ENCODE measurements at regions not wholly inside any gene's neighbourhood (a gene's known extent, or its start where the extent isn't known, plus 50 kb on each side); places are given as distances from the start of the nearest gene placed in this dataset.
A peak's percentile ranks its signal among the peaks of the same experiment; 100 is the strongest.

DNA sequence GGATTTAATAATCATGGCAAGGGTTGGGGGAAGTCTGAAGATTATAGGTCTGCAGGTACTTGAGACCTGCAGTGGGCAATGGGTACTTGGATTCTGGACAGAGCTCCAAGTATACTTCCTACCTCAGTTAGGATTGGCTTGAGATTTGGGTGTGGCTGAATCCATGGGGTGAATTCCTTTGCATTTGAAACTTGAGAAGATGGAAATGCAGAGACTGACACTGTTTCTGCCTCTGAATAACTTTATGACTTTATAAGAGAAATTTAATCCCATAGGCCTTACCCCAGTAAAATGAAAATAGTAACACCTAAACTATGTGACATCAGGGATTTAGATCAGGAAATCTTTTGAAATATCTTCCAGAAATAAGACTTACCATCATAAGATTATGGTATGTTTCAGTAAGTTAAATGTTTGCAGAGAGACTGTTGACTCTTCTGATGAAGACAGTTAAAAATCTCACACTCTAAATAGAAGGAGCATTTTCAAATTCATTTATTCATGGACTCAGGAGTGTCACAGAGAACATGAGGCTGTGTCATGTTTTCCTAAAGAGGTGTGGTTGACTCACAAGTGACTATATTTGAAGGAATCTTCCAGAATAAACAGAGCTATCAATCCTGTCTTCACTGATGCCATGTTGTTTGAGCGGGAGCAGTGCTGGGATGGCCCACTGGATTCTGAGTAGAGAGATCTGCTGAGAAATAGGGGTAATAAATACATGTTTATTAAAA lies 513.5 kb upstream of the NR3C2 start:
- DNase-seq = no peak

DNA sequence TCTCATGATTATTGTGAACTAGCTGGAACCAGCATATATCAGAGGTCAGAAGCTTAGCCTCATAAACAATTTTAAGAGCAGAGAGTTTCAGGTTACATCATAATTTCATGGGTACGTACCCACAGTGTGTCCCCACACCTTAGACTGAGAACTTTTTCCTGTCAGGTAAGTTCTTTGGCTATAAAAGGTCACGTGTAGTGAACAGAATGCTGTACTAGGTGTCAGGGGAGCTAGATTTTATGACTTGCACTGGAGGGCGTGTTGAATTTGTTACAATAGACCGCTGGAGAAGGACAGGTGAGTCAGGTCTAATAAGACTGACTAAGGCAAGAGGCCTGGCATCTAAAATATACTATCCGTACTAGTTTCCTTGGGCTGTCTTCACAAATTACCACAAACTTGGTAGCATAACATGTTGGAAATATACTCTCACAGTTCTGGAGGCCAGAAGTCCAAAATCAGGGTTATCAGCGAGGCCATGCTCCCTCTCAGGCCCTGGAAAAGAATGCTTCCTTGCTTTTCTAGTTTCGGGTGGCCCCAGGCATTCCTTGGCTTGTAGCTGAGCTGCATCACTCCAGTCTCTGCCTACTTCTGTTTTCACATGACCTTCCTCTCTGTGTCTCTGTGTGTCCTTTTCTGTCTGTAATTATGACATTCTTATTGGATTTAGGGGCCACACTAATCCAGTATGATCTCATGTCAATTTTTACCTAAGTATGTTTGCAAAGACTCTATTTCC lies 512.0 kb upstream of the NR3C2 start:
- POLR2A ChIA-PET = no interaction called here
- Mint-ChIP-seq H3K4me1 (peaks cover 0 to 2% (median 0%) of the 10 kb centered on the region in 4 donors), H3K4me3 (no peak overlapping the region), H3K36me3 (peaks cover 0 to 3% (median 0%) of the 10 kb centered on the region in 3 donors), H3K9me3 (peaks cover 0 to 2% (median 0%) of the 10 kb centered on the region in 9 donors), H3K27me3 (peaks cover 0 to 3% (median 0%) of the 10 kb centered on the region in 5 donors), H3K27ac (no peak overlapping the region)
- no peak for ATAC-seq
- no peak for DNase-seq

More for the DNA sequence above, 513.5 kb upstream of the NR3C2 start:
- Mint-ChIP-seq H3K27me3 (peaks cover 0 to 3% (median 0%) of the 10 kb centered on the region in 5 donors), H3K9me3 (peaks cover 0 to 2% (median 0%) of the 10 kb centered on the region in 9 donors), H3K36me3 (peaks cover 0 to 3% (median 0%) of the 10 kb centered on the region in 3 donors), H3K27ac (no peak overlapping the region), H3K4me3 (no peak overlapping the region), H3K4me1 (peaks cover 0 to 2% (median 0%) of the 10 kb centered on the region in 4 donors)
- POLR2A ChIA-PET = no interaction called here
- ATAC-seq = no peak

DNA sequence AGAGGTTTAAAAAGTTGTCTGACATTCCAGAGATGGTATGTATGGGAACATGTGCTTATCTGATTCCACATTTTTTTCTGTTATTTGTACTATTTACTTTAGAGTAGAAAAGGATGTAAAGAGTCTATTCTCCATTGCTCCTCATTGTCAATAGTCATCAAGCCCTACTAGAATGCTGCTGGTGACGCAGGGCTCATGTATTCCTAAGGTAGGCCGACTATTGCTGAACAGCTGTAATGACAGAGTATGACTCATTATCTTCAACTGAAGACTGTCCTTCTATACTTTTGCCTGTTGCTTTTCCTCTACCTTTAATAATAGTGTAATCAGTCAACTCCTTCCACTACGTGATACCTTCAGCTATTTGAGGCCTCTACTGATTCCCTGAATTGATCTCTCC lies 509.1 kb upstream of the NR3C2 start:
- DNase-seq (no peak), ATAC-seq (no peak)
- no peaks in the 10 kb centered on the region for H3K27me3 Mint-ChIP-seq
- H3K36me3 Mint-ChIP-seq = peaks cover 0 to 3% (median 0%) of the 10 kb centered on the region in 3 donors
- H3K27ac Mint-ChIP-seq = no peak overlapping the region
- peaks cover 0 to 2% (median 0%) of the 10 kb centered on the region in 4 donors for H3K4me1 Mint-ChIP-seq
- no peaks in the 10 kb centered on the region for H3K9me3 Mint-ChIP-seq
- POLR2A ChIA-PET = no interaction called here
- H3K4me3 Mint-ChIP-seq = no peak overlapping the region

DNA sequence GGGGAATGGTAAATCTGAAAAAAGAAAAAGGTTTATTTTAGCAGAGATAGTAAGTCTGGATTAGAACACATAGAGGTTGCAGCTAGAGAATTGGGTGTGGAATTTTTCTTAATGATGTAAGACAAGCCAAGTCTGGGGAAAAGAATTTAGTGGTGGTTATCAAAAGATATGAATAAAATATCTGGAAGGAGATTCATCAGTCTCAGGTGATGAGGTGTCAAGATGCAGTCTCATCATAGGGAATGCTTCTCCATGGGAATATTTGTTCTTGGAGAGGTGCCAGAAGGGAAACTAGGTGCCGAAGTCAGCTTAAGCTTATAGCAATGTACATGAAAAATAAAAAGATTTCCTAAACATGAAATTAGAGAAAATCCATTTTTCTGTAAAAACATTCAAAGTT lies 504.1 kb upstream of the NR3C2 start:
- DNase-seq (no peak), ATAC-seq (no peak)
- peaks cover 0 to 4% (median 0%) of the 10 kb centered on the region in 5 donors for H3K27me3 Mint-ChIP-seq
- no peaks in the 10 kb centered on the region for H3K4me1 Mint-ChIP-seq
- H3K4me3 Mint-ChIP-seq = no peak overlapping the region
- POLR2A ChIA-PET = no interaction called here
- peaks cover 0 to 11% (median 0%) of the 10 kb centered on the region in 9 donors for H3K9me3 Mint-ChIP-seq
- H3K27ac Mint-ChIP-seq = no peak overlapping the region
- no peaks in the 10 kb centered on the region for H3K36me3 Mint-ChIP-seq

DNA sequence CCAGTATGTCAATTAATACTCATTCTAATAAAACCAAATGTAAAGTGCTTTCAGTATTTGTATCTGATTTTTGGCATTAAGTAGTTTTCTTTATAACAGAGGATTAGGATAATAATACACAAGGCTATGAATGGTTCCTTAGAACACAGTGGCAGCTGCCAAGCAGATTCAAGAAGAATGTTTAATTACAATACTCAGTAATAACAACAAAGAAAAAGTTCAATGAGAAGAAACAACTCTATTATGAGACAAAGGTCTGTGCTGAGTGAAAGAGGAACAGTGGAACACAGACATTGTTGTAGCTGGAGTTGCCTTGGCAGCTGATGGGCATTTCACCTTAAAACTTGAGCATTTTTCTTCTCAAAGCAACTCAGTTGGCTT lies 502.6 kb upstream of the NR3C2 start:
- ATAC-seq = no peak
- Mint-ChIP-seq H3K4me1 (no peaks in the 10 kb centered on the region), H3K9me3 (peaks cover 0 to 11% (median 0%) of the 10 kb centered on the region in 9 donors), H3K27ac (no peak overlapping the region), H3K36me3 (no peaks in the 10 kb centered on the region), H3K4me3 (no peak overlapping the region), H3K27me3 (peaks cover 0 to 4% (median 0%) of the 10 kb centered on the region in 5 donors)
- POLR2A ChIA-PET = no interaction called here
- DNase-seq = no peak

DNA sequence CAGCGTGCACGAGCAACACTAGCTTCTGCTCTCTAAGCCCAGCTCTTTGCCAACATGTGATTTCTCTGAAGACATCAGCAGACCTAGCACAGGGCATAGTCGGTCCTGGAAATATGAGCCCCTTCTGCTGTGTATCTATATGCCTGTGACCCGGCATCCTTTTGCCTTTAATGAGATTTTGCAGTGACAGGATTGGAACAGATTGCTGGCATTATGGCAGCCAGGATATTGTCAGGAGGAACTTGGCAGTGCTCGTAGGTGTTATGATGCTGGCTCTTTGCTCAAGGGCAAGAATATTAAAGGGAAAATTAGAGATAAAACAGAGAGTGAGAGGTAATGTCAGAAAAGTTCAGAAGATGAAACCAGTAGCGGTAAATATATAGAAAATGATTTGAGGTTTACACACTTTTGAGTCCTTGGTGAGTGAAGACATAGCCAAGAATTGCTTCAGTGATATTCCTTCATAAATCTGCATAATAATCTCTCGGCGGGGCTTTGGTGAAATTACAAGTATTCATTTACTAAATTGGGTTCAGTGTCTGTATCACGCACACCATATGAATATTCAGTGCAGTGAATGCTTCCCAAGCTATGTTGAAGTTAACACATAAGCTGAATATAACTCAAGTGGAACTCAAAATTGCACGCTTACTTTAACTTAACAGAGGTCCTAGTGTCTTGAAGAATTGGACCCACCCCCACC lies 502.1 kb upstream of the NR3C2 start:
- H3K27ac Mint-ChIP-seq = no peak overlapping the region

DNA sequence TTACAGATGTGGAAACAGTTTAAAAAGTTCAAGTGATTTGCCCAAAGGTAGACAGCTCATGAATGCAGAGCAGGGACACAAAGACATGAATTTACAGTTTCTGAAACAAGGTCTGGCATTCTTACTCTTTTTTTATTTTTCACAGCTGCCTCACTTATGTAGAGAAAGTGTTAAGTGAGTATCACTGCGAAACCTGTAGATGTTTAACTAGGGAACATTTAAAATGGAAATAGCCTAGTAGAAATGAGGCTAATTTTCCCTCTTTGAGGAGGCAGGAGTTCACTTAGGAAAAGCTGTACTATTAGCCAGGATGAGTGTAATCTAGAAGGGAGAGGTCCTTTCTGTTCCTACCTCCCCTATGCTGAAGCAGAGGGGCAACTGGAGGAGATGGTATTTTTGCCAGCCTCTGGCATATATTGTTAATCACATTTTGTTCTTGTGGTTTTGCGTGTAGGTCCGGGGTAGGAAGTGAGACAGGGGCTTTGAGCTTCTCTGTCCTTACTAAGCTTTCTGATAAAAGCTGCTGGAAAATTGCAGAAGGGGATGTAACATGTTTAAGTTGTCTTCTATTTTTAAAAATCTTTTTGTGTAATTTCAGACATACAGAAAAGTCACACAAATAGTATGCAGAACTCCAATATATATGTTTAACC lies 492.8 kb upstream of the NR3C2 start:
- POLR2A ChIA-PET = no interaction called here
- H3K27ac Mint-ChIP-seq = no peak overlapping the region
- peaks cover 0 to 14% (median 1%) of the 10 kb centered on the region in 5 donors for H3K27me3 Mint-ChIP-seq
- peaks cover 18 to 51% (median 35%) of the 10 kb centered on the region in 9 donors for H3K9me3 Mint-ChIP-seq
- no peaks in the 10 kb centered on the region for H3K4me1 Mint-ChIP-seq
- ATAC-seq (no peak), DNase-seq (no peak)
- peaks cover 0 to 20% (median 3%) of the 10 kb centered on the region in 3 donors for H3K36me3 Mint-ChIP-seq
- peak overlapping the region in 1 of 10 donors; percentile 7 for H3K4me3 Mint-ChIP-seq

More for the DNA sequence above, 502.1 kb upstream of the NR3C2 start:
- POLR2A ChIA-PET = no interaction called here
- no peak overlapping the region for H3K4me3 Mint-ChIP-seq
- peaks cover 0 to 11% (median 2%) of the 10 kb centered on the region in 9 donors for H3K9me3 Mint-ChIP-seq
- no peaks in the 10 kb centered on the region for H3K4me1 Mint-ChIP-seq
- no peak for DNase-seq
- no peak for ATAC-seq
- H3K27me3 Mint-ChIP-seq = peaks cover 0 to 7% (median 0%) of the 10 kb centered on the region in 5 donors
- peaks cover 0 to under 1% (median 0%) of the 10 kb centered on the region in 3 donors for H3K36me3 Mint-ChIP-seq

DNA sequence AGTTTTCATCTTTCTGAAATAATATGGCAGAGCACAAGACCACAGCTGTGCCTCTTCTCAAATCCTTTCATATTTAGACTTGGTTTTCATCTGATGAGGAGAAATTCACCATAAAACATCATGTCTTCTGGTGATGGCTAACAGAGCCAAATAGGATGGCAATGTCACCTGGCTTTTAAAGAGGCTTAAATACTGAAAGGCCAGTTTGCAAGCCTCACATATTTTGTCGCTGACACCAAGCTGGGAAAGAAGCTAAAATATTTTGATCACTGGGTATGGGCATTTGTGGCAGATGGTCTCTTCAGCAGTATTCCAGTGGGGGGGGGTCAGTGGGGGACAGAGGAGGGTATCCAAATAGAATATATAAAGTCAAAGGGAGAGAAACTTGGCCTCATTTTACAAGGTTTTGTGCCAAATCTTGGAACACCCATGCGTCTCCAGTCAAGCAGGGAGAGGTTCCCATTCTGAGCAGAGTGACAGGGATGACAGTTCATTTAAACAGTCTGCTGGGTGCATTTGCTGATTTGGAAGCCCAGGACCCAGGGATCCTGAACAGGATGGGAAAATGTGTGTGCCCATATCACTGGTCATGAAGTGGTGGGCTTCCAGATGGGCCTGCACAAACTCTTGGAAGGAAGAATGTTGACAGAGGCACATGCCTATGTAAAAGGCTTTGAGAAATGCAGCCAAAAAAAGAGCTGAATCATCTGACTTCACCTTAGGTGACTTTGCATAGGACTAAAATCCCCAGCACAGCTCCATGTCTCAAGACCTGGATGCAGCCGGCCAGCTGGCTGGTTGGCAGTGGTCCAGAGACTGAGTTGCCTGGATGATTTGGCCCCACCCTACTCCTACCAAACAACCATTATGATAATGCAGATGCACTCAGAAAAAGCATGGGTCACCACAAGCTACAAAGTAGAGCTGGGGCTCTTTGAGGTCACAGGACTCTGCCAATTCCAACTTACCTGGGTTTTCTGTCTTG lies 484.4 kb upstream of the NR3C2 start:
- ATAC-seq (no peak), DNase-seq (no peak)
- no peak overlapping the region for H3K27ac Mint-ChIP-seq
- H3K36me3 Mint-ChIP-seq = peaks cover 2 to 29% (median 7%) of the 10 kb centered on the region in 3 donors
- H3K9me3 Mint-ChIP-seq = peaks cover 14 to 42% (median 30%) of the 10 kb centered on the region in 9 donors
- no peak overlapping the region for H3K4me3 Mint-ChIP-seq
- H3K4me1 Mint-ChIP-seq = no peaks in the 10 kb centered on the region
- H3K27me3 Mint-ChIP-seq = peaks cover 0 to 10% (median 4%) of the 10 kb centered on the region in 5 donors
- POLR2A ChIA-PET = no interaction called here

DNA sequence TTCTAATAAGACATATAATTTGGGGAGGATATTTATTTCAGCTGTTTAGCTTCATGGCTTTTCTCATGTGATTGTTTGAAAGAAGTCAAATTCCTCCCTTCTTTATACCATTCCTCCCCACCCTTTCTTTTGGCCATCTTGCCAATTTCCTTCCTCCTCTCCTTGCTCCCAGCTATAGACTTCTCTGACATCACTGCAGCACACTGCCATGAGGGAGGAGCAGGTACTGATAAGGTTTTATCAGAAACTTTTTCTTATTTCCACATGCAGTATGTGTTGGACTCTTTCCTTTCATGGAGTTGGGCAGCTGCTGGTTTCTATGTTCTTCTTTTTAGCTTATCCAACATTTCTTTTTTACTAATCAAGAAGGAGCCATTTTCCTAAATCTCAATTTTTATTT lies 481.7 kb upstream of the NR3C2 start:
- Mint-ChIP-seq H3K9me3 (peaks cover 0 to 15% (median 7%) of the 10 kb centered on the region in 9 donors), H3K4me3 (no peak overlapping the region), H3K27ac (no peak overlapping the region), H3K36me3 (peaks cover 2 to 7% (median 3%) of the 10 kb centered on the region in 3 donors), H3K4me1 (no peaks in the 10 kb centered on the region), H3K27me3 (peaks cover 0 to 10% (median 3%) of the 10 kb centered on the region in 5 donors)
- DNase-seq (no peak), ATAC-seq (no peak)
- POLR2A ChIA-PET = no interaction called here

DNA sequence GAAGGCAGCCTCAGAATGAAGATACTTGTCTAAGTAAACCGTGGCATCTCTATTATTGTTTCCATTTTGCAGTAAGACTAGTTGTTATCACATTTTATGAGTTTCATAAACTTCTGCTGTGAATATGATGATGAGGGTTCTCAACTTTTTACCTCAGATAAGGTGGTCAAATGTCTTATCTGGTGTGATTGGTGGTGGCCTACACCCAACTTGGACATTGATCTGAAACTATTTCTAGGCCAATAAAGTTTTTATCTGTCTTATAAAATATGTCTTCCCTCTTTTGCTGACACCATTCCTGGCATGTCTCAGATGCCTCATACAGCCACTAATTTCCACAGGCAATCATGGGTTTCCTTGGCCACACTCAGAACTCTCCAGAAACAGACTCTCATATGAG lies 480.3 kb upstream of the NR3C2 start:
- ATAC-seq (no peak), DNase-seq (no peak)
- peaks cover 0 to 5% (median 0%) of the 10 kb centered on the region in 9 donors for H3K9me3 Mint-ChIP-seq
- peaks cover 0 to under 1% (median 0%) of the 10 kb centered on the region in 3 donors for H3K36me3 Mint-ChIP-seq
- H3K4me3 Mint-ChIP-seq = no peak overlapping the region
- H3K4me1 Mint-ChIP-seq = no peaks in the 10 kb centered on the region
- H3K27ac Mint-ChIP-seq = no peak overlapping the region
- H3K27me3 Mint-ChIP-seq = peaks cover 0 to 10% (median 2%) of the 10 kb centered on the region in 5 donors
- POLR2A ChIA-PET = no interaction called here

DNA sequence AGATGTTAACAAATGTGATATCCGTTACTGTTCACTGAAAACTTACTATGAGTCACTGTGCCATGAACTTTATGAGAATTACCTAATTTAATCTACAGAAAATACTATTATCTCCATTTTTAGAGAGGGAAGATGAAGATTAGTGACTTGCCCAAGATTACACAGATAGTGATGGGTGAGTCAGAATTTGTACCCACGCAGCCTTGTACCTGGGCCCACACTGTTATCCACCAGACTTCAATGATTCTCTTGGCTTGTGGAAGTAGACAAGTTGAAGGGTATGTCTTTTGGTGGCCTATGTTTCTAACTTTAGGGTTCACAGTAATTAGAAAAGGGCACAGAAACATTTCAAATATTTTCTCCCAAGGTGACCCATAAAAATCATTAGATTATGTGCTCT lies 472.5 kb upstream of the NR3C2 start:
- POLR2A ChIA-PET = no interaction called here
- Mint-ChIP-seq H3K9me3 (peaks cover 0 to 4% (median 0%) of the 10 kb centered on the region in 9 donors), H3K4me1 (no peaks in the 10 kb centered on the region), H3K4me3 (no peak overlapping the region), H3K27me3 (no peaks in the 10 kb centered on the region), H3K36me3 (no peaks in the 10 kb centered on the region), H3K27ac (no peak overlapping the region)
- ATAC-seq (no peak), DNase-seq (no peak)

Data from naive thymus-derived CD8-positive, alpha-beta T cell (primary cell).